Right kidney (tissue), 1 donor: ENCODE measurements at regions not wholly inside any gene's neighbourhood (a gene's known extent, or its start where the extent isn't known, plus 50 kb on each side); places are given as distances from the start of the nearest gene placed in this dataset.

Source experiments
- DNase-seq: peaks from one replicate; pipeline ENCODE4 v3.0.0-alpha.2; 2016

- DNase-seq: no peak
These were observed 163.2 kb upstream of the TRPC7 start for GRCh38 chr5:136528481-136529030.

GRCh38 chr5:136527311-136527710, 162.0 kb upstream of the TRPC7 start:
- DNase-seq: no peak

GRCh38 chr5:136526791-136527190, 161.4 kb upstream of the TRPC7 start:
- DNase-seq: no peak

GRCh38 chr5:136526021-136526420, 160.7 kb upstream of the TRPC7 start:
- no peak for DNase-seq

GRCh38 chr5:136525597-136525996, 160.3 kb upstream of the TRPC7 start:
- no peak for DNase-seq

GRCh38 chr5:136522217-136522956, 157.0 kb upstream of the TRPC7 start:
- DNase-seq: no peak

GRCh38 chr5:136521696-136522095, 156.4 kb upstream of the TRPC7 start:
- no peak for DNase-seq

GRCh38 chr5:136518814-136519213, 153.5 kb upstream of the TRPC7 start:
- DNase-seq: no peak

- DNase-seq: no peak
These were observed 152.8 kb upstream of the TRPC7 start for GRCh38 chr5:136518174-136518573.

GRCh38 chr5:136517755-136518154, 152.4 kb upstream of the TRPC7 start:
- DNase-seq: no peak

- no peak for DNase-seq
These were observed 151.3 kb upstream of the TRPC7 start for GRCh38 chr5:136516637-136517036.

GRCh38 chr5:136513430-136513829, 148.1 kb upstream of the TRPC7 start:
- DNase-seq: no peak

- no peak for DNase-seq
These were observed 145.7 kb upstream of the TRPC7 start for GRCh38 chr5:136511046-136511445.

- no peak for DNase-seq
These were observed 145.1 kb upstream of the TRPC7 start for GRCh38 chr5:136510481-136510880.

- no peak for DNase-seq
These were observed 140.8 kb upstream of the TRPC7 start for GRCh38 chr5:136506131-136506530.

GRCh38 chr5:136501133-136501532, 135.8 kb upstream of the TRPC7 start:
- no peak for DNase-seq

GRCh38 chr5:136492587-136492986, 127.2 kb upstream of the TRPC7 start:
- DNase-seq: no peak

- no peak for DNase-seq
These were observed 126.5 kb upstream of the TRPC7 start for GRCh38 chr5:136491806-136492205.

- DNase-seq: no peak
These were observed 119.5 kb upstream of the TRPC7 start for GRCh38 chr5:136484808-136485325.

GRCh38 chr5:136482206-136482605, 116.9 kb upstream of the TRPC7 start:
- no peak for DNase-seq

- no peak for DNase-seq
These were observed 109.1 kb upstream of the TRPC7 start for GRCh38 chr5:136474466-136474865.

- no peak for DNase-seq
These were observed 102.3 kb upstream of the TRPC7 start for GRCh38 chr5:136467632-136468031.

GRCh38 chr5:136466041-136466415, 100.7 kb upstream of the TRPC7 start:
- no peak for DNase-seq

GRCh38 chr5:136458481-136458880, 93.1 kb upstream of the TRPC7 start:
- no peak for DNase-seq
